HepG2 (cell line): ENCODE measurements at regions not wholly inside any gene's neighbourhood (a gene's known extent, or its start where the extent isn't known, plus 50 kb on each side); places are given as distances from the start of the nearest gene placed in this dataset.

Source experiments
- BRD4 ChIP-seq: sonication (generic); formaldehyde crosslinking; IDR thresholded peaks from 2 replicates; pipeline ENCODE4 v1.4.0; 2020; ENCODE audit warnings: missing genetic modification reagents
- FOSL1 ChIP-seq: sonication (generic); formaldehyde crosslinking; IDR thresholded peaks from 2 replicates; pipeline ENCODE4 v1.9.0; 2021; ENCODE audit warnings: missing genetic modification reagents, borderline replicate concordance
- FOXK2 ChIP-seq: fragments of 450-650 bp; IDR thresholded peaks from 2 replicates; pipeline ENCODE4 v1.6.1; 2016
- KLF11 ChIP-seq: IDR thresholded peaks from 2 replicates; pipeline ENCODE4 v1.6.1; 2016; ENCODE audit warnings: missing compliant biosample characterization
- KLF16 ChIP-seq, 2 experiments: sonication (generic) in 1 of 2; formaldehyde crosslinking in 1 of 2; IDR thresholded peaks; 2 replicates each; pipeline versions ENCODE4 v1.6.1 to v1.8.0; 2016 to 2023; ENCODE audit warnings: missing genetic modification reagents in 2 of 2, missing compliant biosample characterization in 1 of 2
- NR0B2 ChIP-seq: sonication (generic); formaldehyde crosslinking; IDR thresholded peaks from 2 replicates; pipeline ENCODE4 v1.4.0; 2020; ENCODE audit warnings: mild to moderate bottlenecking, missing genetic modification reagents
- RBFOX2 ChIP-seq: fragments of 200-400 bp; formaldehyde crosslinking; IDR thresholded peaks from 2 replicates; pipeline ENCODE4 v1.6.1; 2017; ENCODE audit warnings: low read depth, mild to moderate bottlenecking, low read length
- SATB2 ChIP-seq: sonication (generic); formaldehyde crosslinking; IDR thresholded peaks from 2 replicates; pipeline ENCODE4 v1.5.0; 2020; ENCODE audit warnings: missing genetic modification reagents
- SPEN ChIP-seq: sonication (generic); formaldehyde crosslinking; IDR thresholded peaks from 2 replicates; pipeline ENCODE4 v1.5.1; 2020; ENCODE audit warnings: low read depth, mild to moderate bottlenecking, missing genetic modification reagents
- SYNCRIP ChIP-seq: fragments of 200-400 bp; formaldehyde crosslinking; IDR thresholded peaks from 2 replicates; pipeline ENCODE4 v1.6.1; 2018; ENCODE audit warnings: mild to moderate bottlenecking, low read depth, low read length; ENCODE audit not compliant: insufficient read depth
- ZNF124 ChIP-seq: sonication (generic); formaldehyde crosslinking; IDR thresholded peaks from 2 replicates; pipeline ENCODE4 v1.4.0; 2020; ENCODE audit warnings: missing genetic modification reagents
- ZNF20 ChIP-seq: sonication (generic); formaldehyde crosslinking; IDR thresholded peaks from 2 replicates; pipeline ENCODE4 v1.4.0; 2020; ENCODE audit warnings: mild to moderate bottlenecking, moderate library complexity, missing genetic modification reagents
- ZNF335 ChIP-seq: sonication (generic); formaldehyde crosslinking; IDR thresholded peaks from 2 replicates; pipeline ENCODE4 v1.4.0; 2020; ENCODE audit warnings: missing genetic modification reagents
- ZNF639 ChIP-seq: conservative IDR thresholded peaks from 2 replicates; pipeline ENCODE4 v1.6.1; 2018; ENCODE audit warnings: missing genetic modification reagents
- ZNF768 ChIP-seq: sonication (generic); formaldehyde crosslinking; IDR thresholded peaks from 2 replicates; pipeline ENCODE4 v1.4.0; 2020; ENCODE audit warnings: missing genetic modification reagents
- ZNF879 ChIP-seq: sonication (generic); formaldehyde crosslinking; IDR thresholded peaks from 2 replicates; pipeline ENCODE4 v1.8.1; 2023; ENCODE audit warnings: missing genetic modification reagents
- ZSCAN12 ChIP-seq: sonication (generic); formaldehyde crosslinking; IDR thresholded peaks from 2 replicates; pipeline ENCODE4 v1.9.0; 2021; ENCODE audit warnings: mild to moderate bottlenecking, missing genetic modification reagents
- TF ChIP-seq, protein P1 (sequence below): IDR thresholded peaks from 2 replicates; pipeline ENCODE4 v1.6.1; 2016; ENCODE audit warnings: missing genetic modification reagents, missing compliant biosample characterization
- TF ChIP-seq, protein P2 (sequence below): sonication (generic); formaldehyde crosslinking; IDR thresholded peaks from 2 replicates; pipeline ENCODE4 v1.4.0; 2020; ENCODE audit warnings: missing genetic modification reagents
- TF ChIP-seq, protein P3 (sequence below): sonication (generic); formaldehyde crosslinking; IDR thresholded peaks from 2 replicates; pipeline ENCODE4 v1.5.0; 2020; ENCODE audit warnings: missing genetic modification reagents, mild to moderate bottlenecking, borderline replicate concordance
- TF ChIP-seq, protein P4 (sequence below): sonication (generic); formaldehyde crosslinking; IDR thresholded peaks from 2 replicates; pipeline ENCODE4 v1.8.0; 2022; ENCODE audit warnings: mild to moderate bottlenecking, missing genetic modification reagents; ENCODE audit not compliant: insufficient replicate concordance
- TF ChIP-seq, protein P5 (sequence below): sonication (generic); formaldehyde crosslinking; IDR thresholded peaks from 2 replicates; pipeline ENCODE4 v1.4.0; 2020; ENCODE audit warnings: missing genetic modification reagents

DNA sequence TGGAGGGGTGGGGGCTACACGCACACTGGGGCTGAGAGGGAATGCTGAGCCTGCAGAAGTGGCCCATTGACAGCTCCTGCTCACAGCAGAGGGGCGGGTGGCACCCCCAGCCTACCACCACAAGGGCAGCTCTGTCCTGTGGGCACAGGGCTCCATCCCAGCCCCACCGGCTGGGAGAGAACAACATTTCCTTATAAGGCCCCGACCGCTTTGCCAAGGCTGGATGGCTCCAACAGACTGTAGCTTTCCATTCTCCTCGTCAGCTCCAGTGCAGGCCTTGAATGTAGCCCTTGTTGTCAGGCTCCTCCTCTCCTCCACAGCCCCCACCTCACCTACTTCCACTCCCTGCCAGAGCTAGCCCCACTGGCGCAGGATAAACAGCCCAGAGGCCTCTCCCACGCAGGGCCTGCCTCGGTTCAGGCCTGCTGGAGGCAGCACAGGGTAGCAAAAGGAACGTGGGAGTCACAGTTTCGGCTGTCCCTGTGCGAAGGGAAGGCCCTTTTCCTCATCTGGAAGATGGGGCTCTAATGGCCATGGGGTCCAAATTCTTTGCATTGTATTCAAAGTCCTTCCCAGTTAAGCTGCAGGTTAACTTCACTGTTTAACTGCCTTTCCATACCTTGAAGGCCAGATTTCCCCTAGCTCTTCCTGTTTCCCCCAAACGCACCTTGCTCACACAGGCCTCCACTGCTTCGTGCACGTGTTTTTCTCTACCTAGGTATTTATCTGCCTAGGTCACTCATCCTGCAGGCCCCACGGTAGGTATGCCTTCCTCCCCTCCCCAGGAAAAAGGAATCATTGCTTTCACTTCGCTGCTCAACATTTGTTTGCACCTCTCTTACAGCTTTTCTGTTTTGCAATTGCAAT, 101.6 kb upstream of the LPP start (continued):
- TF ChIP-seq, protein P1, sequence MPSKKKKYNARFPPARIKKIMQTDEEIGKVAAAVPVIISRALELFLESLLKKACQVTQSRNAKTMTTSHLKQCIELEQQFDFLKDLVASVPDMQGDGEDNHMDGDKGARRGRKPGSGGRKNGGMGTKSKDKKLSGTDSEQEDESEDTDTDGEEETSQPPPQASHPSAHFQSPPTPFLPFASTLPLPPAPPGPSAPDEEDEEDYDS (CRISPR knock-in tag) = peak; percentile 42; the same call in 1 of the 2 replicates
- TF ChIP-seq KLF16 (CRISPR knock-in tag; IDR thresholded peaks at IDR 0.05) (no peak), SPEN (CRISPR knock-in tag) (peak; percentile 27; the same call in 1 of the 2 replicates), FOSL1 (CRISPR knock-in tag) (no peak), ZNF639 (no peak), SYNCRIP (no peak), ZNF768 (CRISPR knock-in tag) (peak; percentile 67; the same call in 1 of the 2 replicates), BRD4 (CRISPR knock-in tag) (peak; percentile 75; the same call in 1 of the 2 replicates), NR0B2 (peak; percentile 68; the same call in 1 of the 2 replicates), SATB2 (CRISPR knock-in tag) (no peak), ZNF335 (CRISPR knock-in tag) (no peak), ZNF124 (CRISPR knock-in tag) (no peak), RBFOX2 (peak; percentile 55; the same call in 1 of the 2 replicates), ZSCAN12 (CRISPR knock-in tag) (no peak), FOXK2 (peak; percentile 60; the same call in 1 of the 2 replicates), ZNF20 (CRISPR knock-in tag) (no peak), ZNF879 (CRISPR knock-in tag) (no peak), KLF11 (CRISPR knock-in tag) (no peak)
- TF ChIP-seq, protein P2, sequence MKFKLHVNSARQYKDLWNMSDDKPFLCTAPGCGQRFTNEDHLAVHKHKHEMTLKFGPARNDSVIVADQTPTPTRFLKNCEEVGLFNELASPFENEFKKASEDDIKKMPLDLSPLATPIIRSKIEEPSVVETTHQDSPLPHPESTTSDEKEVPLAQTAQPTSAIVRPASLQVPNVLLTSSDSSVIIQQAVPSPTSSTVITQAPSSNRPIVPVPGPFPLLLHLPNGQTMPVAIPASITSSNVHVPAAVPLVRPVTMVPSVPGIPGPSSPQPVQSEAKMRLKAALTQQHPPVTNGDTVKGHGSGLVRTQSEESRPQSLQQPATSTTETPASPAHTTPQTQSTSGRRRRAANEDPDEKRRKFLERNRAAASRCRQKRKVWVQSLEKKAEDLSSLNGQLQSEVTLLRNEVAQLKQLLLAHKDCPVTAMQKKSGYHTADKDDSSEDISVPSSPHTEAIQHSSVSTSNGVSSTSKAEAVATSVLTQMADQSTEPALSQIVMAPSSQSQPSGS (CRISPR knock-in tag) = no peak
- TF ChIP-seq, protein P3, sequence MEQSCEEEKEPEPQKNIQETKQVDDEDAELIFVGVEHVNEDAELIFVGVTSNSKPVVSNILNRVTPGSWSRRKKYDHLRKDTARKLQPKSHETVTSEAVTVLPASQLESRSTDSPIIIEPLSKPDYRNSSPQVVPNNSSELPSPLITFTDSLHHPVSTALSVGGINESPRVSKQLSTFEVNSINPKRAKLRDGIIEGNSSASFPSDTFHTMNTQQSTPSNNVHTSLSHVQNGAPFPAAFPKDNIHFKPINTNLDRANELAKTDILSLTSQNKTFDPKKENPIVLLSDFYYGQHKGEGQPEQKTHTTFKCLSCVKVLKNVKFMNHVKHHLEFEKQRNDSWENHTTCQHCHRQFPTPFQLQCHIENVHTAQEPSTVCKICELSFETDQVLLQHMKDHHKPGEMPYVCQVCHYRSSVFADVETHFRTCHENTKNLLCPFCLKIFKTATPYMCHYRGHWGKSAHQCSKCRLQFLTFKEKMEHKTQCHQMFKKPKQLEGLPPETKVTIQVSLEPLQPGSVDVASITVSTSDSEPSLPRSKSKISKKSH (CRISPR knock-in tag) = no peak
- TF ChIP-seq, protein P4, sequence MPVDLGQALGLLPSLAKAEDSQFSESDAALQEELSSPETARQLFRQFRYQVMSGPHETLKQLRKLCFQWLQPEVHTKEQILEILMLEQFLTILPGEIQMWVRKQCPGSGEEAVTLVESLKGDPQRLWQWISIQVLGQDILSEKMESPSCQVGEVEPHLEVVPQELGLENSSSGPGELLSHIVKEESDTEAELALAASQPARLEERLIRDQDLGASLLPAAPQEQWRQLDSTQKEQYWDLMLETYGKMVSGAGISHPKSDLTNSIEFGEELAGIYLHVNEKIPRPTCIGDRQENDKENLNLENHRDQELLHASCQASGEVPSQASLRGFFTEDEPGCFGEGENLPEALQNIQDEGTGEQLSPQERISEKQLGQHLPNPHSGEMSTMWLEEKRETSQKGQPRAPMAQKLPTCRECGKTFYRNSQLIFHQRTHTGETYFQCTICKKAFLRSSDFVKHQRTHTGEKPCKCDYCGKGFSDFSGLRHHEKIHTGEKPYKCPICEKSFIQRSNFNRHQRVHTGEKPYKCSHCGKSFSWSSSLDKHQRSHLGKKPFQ (CRISPR knock-in tag) = no peak
- TF ChIP-seq, protein P5, sequence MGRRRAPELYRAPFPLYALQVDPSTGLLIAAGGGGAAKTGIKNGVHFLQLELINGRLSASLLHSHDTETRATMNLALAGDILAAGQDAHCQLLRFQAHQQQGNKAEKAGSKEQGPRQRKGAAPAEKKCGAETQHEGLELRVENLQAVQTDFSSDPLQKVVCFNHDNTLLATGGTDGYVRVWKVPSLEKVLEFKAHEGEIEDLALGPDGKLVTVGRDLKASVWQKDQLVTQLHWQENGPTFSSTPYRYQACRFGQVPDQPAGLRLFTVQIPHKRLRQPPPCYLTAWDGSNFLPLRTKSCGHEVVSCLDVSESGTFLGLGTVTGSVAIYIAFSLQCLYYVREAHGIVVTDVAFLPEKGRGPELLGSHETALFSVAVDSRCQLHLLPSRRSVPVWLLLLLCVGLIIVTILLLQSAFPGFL = no peak
